Activated CD4-positive, alpha-beta T cell treated with anti-CD3 and anti-CD28 coated beads, Interleukin-2, amount 10 ng/mL, durations not matched to agents 7 days and 5 days (primary cell): ENCODE measurements at regions not wholly inside any gene's neighbourhood (a gene's known extent, or its start where the extent isn't known, plus 50 kb on each side); places are given as distances from the start of the nearest gene placed in this dataset.

ENCODE experiments used
- CTCF ChIA-PET: fragments of 350-600 bp; sonication (Branson Sonifier 250); formaldehyde crosslinking; loops from one replicate; lab custom pipeline; 2021; ENCODE audit warnings: antibody characterized with exemption; lab: Charles Lee
- POLR2A ChIA-PET: fragments of 350-600 bp; sonication (Branson Sonifier 250); formaldehyde crosslinking; loops from one replicate; lab custom pipeline; 2021; ENCODE audit warnings: antibody characterized with exemption; lab: Charles Lee
- DNase-seq: peaks from one replicate; pipeline ENCODE4 v3.0.0-alpha.2; 2020
- H3K27ac Mint-ChIP-seq: one replicate; pipeline ENCODE4 v1.8.0; 2021; ENCODE audit warnings: mild to moderate bottlenecking, moderate library complexity, mixed read lengths
- H3K27me3 Mint-ChIP-seq: one replicate; pipeline ENCODE4 v1.8.0; 2021; ENCODE audit warnings: mixed read lengths
- H3K36me3 Mint-ChIP-seq: one replicate; pipeline ENCODE4 v1.8.0; 2021; ENCODE audit warnings: low read depth, mixed read lengths
- H3K4me1 Mint-ChIP-seq: one replicate; pipeline ENCODE4 v1.8.0; 2021; ENCODE audit warnings: mixed read lengths
- H3K4me3 Mint-ChIP-seq: one replicate; pipeline ENCODE4 v1.8.0; 2021; ENCODE audit warnings: mild to moderate bottlenecking, moderate library complexity, mixed read lengths
- H3K9me3 Mint-ChIP-seq: one replicate; pipeline ENCODE4 v1.8.0; 2021; ENCODE audit warnings: mixed read lengths

DNA sequence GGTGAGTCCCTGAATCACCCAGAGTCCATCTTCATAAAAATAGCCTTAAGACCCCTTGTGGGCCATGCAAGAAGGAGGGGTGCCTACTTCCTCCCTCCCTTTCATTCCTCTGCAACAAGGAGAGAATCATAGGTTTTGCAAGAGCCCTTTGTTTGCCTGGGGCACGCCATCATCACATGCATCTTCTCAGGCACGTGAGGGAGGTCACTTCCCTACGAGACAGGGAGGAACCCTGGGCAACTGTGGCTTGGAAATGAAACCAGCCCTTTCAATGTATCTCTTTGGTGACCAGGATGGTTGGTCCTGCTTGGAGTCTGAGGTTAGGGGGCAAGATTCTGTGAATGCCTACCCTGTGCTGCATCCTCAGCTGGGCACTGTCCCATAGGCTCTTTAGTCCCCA is 194.8 kb downstream of the MAFB start:
- H3K4me3 Mint-ChIP-seq: no peak overlapping the region
- H3K27ac Mint-ChIP-seq: no peak overlapping the region
- DNase-seq: no peak
- peaks cover 2% of the 10 kb centered on the region for H3K4me1 Mint-ChIP-seq
- H3K27me3 Mint-ChIP-seq: no peaks in the 10 kb centered on the region
- H3K9me3 Mint-ChIP-seq: no peaks in the 10 kb centered on the region
- POLR2A ChIA-PET: no interaction called here
- no peaks in the 10 kb centered on the region for H3K36me3 Mint-ChIP-seq
- CTCF ChIA-PET: no interaction called here

DNA sequence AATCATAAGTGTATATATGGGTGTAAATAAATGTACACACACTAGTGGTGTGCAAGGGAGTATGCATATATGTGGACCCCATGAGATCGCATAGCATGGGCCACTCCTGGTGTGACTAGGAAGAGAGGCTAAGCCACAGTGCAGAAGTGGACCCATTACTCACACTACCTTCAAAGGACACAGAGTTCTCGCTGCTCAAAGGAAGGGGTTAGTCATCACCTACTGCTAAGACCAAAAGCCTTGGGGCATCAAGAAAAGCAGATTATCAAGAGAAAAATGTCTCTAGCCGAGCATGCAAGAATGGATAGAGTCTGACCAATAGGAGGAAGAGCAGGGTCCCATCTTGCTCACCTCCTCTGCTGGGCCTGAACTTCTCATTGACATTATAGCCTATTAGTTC is 195.5 kb downstream of the MAFB start:
- Mint-ChIP-seq H3K4me1 (peaks cover under 1% of the 10 kb centered on the region), H3K27me3 (no peaks in the 10 kb centered on the region), H3K9me3 (no peaks in the 10 kb centered on the region), H3K27ac (no peak overlapping the region), H3K36me3 (no peaks in the 10 kb centered on the region), H3K4me3 (no peak overlapping the region)
- no peak for DNase-seq
- CTCF ChIA-PET: no interaction called here
- POLR2A ChIA-PET: no interaction called here

DNA sequence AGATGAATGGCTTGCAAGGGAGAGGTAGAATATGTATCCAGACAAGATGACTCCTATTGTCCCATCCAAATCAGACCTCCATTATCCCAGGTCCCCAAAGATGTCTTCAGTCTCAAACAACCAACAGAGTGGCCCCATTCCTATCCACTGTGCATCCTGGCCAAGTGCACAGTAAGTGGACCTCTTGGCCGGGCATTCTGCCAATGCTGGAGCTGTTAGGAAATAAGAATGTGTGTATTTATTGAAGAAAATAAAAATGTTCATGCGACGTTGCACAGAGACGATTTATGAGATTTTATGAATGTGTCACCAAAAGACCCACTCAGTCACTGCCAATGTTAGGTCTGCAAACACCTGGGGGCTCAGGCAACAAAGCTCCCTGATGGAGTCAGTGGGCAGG is 196.0 kb downstream of the MAFB start:
- CTCF ChIA-PET: no interaction called here
- POLR2A ChIA-PET: no interaction called here

GRCh38 chr20:40491009-40491590 is 197.9 kb downstream of the MAFB start:
- no peak for DNase-seq
- Mint-ChIP-seq H3K27me3 (no peaks in the 10 kb centered on the region), H3K27ac (no peak overlapping the region), H3K9me3 (no peaks in the 10 kb centered on the region), H3K36me3 (no peaks in the 10 kb centered on the region), H3K4me3 (no peak overlapping the region), H3K4me1 (no peaks in the 10 kb centered on the region)
- POLR2A ChIA-PET: no interaction called here
- CTCF ChIA-PET: no interaction called here

More for the DNA sequence above, 196.0 kb downstream of the MAFB start:
- Mint-ChIP-seq H3K27me3 (no peaks in the 10 kb centered on the region), H3K4me1 (no peaks in the 10 kb centered on the region), H3K36me3 (no peaks in the 10 kb centered on the region), H3K27ac (no peak overlapping the region), H3K4me3 (no peak overlapping the region), H3K9me3 (no peaks in the 10 kb centered on the region)
- no peak for DNase-seq

DNA sequence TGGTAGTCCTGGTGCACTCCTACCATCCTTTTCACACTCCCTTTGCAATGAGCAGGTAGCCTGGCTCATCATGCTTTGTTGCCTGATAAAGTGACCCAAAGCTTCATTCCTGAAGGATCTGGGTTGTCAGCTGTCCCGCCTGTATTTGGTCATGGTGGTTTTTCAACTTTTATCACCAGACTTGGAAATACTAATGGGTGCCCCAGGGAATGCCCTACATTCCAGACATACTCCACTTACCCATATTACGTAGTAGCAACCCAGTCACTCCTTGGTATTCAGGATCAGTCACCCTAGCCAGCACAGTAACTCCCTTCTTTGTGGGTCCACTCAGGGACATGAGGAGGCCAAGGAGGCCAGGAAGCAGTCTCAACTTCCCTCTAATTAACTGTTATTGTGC is 199.2 kb downstream of the MAFB start:
- ChIA-PET POLR2A (no interaction called here), CTCF (no interaction called here)
- H3K27ac Mint-ChIP-seq: no peak overlapping the region
- no peaks in the 10 kb centered on the region for H3K36me3 Mint-ChIP-seq
- no peak overlapping the region for H3K4me3 Mint-ChIP-seq
- H3K4me1 Mint-ChIP-seq: no peaks in the 10 kb centered on the region
- no peak for DNase-seq
- H3K27me3 Mint-ChIP-seq: no peaks in the 10 kb centered on the region
- H3K9me3 Mint-ChIP-seq: no peaks in the 10 kb centered on the region

DNA sequence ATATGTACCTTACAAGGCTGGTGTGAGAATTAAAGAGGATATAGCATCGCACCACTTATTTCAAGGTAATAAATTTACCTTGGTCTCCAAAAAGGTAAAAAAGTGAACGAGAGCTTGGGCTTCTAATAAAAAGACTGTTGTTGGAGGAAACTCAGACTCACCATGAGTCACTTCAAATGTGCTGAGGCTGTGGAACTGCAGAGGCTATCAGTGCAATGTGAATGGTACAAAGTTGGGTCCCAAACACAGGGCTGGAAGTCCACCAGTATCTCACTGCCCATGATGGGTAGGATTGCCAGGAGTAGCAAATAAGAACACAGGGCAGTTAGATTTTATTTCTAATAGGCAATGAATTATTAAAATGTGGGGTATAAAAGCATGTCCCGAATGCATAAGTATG is 200.6 kb downstream of the MAFB start:
- CTCF ChIA-PET: no interaction called here
- no peaks in the 10 kb centered on the region for H3K27me3 Mint-ChIP-seq
- H3K4me3 Mint-ChIP-seq: no peak overlapping the region
- POLR2A ChIA-PET: no interaction called here
- H3K9me3 Mint-ChIP-seq: no peaks in the 10 kb centered on the region
- H3K36me3 Mint-ChIP-seq: no peaks in the 10 kb centered on the region
- H3K27ac Mint-ChIP-seq: no peak overlapping the region
- no peak for DNase-seq
- no peaks in the 10 kb centered on the region for H3K4me1 Mint-ChIP-seq

DNA sequence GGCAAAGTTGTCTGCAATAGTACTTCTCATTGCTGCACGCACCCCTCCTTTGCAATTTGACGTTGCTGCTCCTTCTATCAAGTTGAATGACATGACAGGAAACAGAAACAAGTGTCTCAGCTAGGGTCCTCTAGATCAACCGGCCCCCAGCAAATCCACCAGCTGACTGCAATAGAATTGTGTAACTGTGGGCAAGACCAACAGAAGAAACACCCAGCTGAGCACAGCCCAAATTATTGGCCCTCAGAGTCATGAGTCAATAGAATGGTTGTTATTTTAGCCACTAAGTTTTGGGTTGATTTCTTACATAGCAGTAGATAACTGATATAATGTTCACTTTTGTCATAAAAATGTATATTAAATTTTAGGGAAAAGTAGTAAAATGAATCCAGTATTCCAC is 202.7 kb downstream of the MAFB start:
- Mint-ChIP-seq H3K9me3 (no peaks in the 10 kb centered on the region), H3K4me1 (peaks cover 2% of the 10 kb centered on the region), H3K27me3 (no peaks in the 10 kb centered on the region), H3K4me3 (no peak overlapping the region), H3K27ac (no peak overlapping the region), H3K36me3 (no peaks in the 10 kb centered on the region)
- POLR2A ChIA-PET: no interaction called here
- no peak for DNase-seq
- CTCF ChIA-PET: no interaction called here

DNA sequence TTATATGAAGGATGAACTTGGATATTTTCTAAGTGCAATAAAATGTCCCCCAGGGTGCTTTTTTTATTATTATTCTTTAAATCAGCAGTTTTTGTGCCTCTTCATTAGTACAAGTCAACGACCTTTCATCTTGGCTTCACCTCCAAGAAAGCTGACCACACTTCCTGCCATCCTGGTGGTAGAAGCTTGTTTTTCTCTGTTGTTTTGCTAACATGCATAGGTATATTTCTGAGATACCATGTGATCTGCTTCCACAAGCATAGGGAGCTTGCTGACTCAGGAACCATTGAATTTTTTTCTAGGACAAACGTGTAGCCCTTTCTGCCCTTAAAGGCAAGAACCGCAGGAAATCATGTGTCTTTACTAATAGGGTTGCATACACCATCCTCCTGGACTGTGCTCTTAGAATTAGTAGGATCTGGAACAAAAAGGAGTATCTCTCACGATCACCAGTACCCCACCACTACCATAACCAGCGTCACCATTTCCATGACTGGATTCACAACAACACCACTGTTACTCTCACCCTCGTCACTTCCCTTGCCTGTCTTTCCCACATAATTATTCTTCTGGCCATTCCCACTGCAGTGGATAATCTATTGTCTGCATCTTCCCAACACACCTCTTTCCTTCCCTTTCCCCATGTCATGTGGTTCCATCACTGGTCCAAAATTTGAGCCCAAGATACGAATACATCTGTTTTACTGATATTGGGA is 207.1 kb downstream of the MAFB start:
- no peaks in the 10 kb centered on the region for H3K9me3 Mint-ChIP-seq
- CTCF ChIA-PET: no interaction called here

DNA sequence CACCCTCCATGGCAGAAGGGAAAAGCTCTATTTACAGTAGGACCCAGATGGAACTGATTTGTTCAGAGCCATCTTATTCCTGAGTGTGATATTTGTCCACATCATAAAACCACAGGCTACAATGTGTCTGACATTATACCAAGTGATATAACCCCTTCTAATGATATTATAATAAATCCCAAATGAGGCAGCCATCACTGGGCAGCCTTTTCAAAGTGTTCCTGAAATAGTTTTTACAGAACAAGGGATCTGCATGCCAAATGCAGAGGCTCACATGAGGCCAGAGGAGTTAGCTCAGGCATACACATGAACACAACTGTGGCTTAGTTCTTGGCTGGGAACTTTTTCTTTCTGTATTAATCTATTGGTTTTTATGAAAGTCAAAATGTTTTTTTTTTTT is 207.7 kb downstream of the MAFB start:
- POLR2A ChIA-PET: interaction anchor here (0.7 kb wide), 1 partner anchor 1358 kb away, joined by 5 read pairs; no protein-coding TSS in a partner anchor
- DNase-seq: no peak
- no peak overlapping the region for H3K27ac Mint-ChIP-seq
- H3K27me3 Mint-ChIP-seq: no peaks in the 10 kb centered on the region
- H3K4me3 Mint-ChIP-seq: no peak overlapping the region
- CTCF ChIA-PET: no interaction called here
- no peaks in the 10 kb centered on the region for H3K9me3 Mint-ChIP-seq
- H3K4me1 Mint-ChIP-seq: peaks cover 2% of the 10 kb centered on the region
- no peaks in the 10 kb centered on the region for H3K36me3 Mint-ChIP-seq

More for the DNA sequence above, 207.1 kb downstream of the MAFB start:
- Mint-ChIP-seq H3K4me1 (peaks cover 2% of the 10 kb centered on the region), H3K4me3 (no peak overlapping the region), H3K27me3 (no peaks in the 10 kb centered on the region), H3K27ac (no peak overlapping the region), H3K36me3 (no peaks in the 10 kb centered on the region)
- POLR2A ChIA-PET: interaction anchor here (0.7 kb wide), 1 partner anchor 1357 kb away, joined by 5 read pairs; no protein-coding TSS in a partner anchor
- no peak for DNase-seq

GRCh38 chr20:40477805-40478204 is 211.2 kb downstream of the MAFB start:
- H3K4me1 Mint-ChIP-seq: peaks cover 2% of the 10 kb centered on the region
- POLR2A ChIA-PET: no interaction called here
- H3K27me3 Mint-ChIP-seq: no peaks in the 10 kb centered on the region
- no peaks in the 10 kb centered on the region for H3K9me3 Mint-ChIP-seq
- H3K4me3 Mint-ChIP-seq: no peak overlapping the region
- no peak for DNase-seq
- CTCF ChIA-PET: no interaction called here
- no peak overlapping the region for H3K27ac Mint-ChIP-seq
- H3K36me3 Mint-ChIP-seq: no peaks in the 10 kb centered on the region

DNA sequence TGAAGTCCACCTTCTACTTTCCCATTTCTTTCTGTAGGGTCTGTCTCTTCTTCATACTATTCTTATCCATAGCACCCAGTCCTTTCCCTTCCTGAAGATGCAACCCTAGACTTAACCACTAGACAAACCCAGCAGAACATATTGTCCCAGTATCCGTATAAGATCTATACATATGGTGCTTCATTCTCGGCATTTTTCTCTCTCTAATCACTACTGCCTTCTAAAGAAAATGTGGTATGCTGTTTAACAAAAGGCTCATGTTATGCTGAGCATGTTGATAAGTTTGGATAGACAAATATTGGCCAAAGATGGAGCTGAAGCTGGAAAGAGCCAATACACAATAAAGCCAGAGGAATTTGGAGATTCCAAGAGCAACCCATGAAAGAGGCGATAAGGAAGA is 212.6 kb downstream of the MAFB start:
- H3K9me3 Mint-ChIP-seq: no peaks in the 10 kb centered on the region
- no peak overlapping the region for H3K4me3 Mint-ChIP-seq
- ChIA-PET CTCF (no interaction called here), POLR2A (no interaction called here)
- H3K27me3 Mint-ChIP-seq: no peaks in the 10 kb centered on the region
- no peak overlapping the region for H3K27ac Mint-ChIP-seq
- H3K36me3 Mint-ChIP-seq: no peaks in the 10 kb centered on the region
- DNase-seq: no peak
- H3K4me1 Mint-ChIP-seq: no peaks in the 10 kb centered on the region

DNA sequence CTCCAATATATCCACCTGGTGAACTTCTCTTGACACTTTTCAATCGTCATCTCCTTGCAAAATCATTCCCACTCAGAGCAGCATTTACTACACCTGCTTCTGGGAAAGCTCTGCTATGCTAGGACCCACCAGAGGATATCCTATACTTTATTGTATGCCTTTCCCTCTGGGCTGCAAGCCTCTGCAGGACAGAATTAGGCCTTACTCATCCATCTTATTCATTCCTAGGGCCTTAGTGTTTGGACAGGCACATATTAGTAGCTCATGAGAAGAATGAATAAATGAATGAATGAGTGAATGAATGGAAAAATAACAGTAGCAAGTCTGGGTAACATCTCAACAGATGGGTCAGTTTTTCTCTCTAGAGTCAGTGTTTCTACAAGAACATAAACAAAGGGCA is 216.1 kb downstream of the MAFB start:
- no peaks in the 10 kb centered on the region for H3K4me1 Mint-ChIP-seq

GRCh38 chr20:40471261-40471629 is 217.8 kb downstream of the MAFB start:
- Mint-ChIP-seq H3K27ac (no peak overlapping the region), H3K4me3 (no peak overlapping the region), H3K27me3 (no peaks in the 10 kb centered on the region), H3K36me3 (no peaks in the 10 kb centered on the region), H3K9me3 (no peaks in the 10 kb centered on the region), H3K4me1 (no peaks in the 10 kb centered on the region)
- ChIA-PET CTCF (no interaction called here), POLR2A (no interaction called here)
- DNase-seq: no peak

More for the DNA sequence above, 216.1 kb downstream of the MAFB start:
- ChIA-PET CTCF (no interaction called here), POLR2A (no interaction called here)
- Mint-ChIP-seq H3K27me3 (no peaks in the 10 kb centered on the region), H3K4me3 (no peak overlapping the region), H3K27ac (no peak overlapping the region), H3K36me3 (no peaks in the 10 kb centered on the region), H3K9me3 (no peaks in the 10 kb centered on the region)
- DNase-seq: no peak
